GM23338 (cell line): ENCODE measurements at regions not wholly inside any gene's neighbourhood (a gene's known extent, or its start where the extent isn't known, plus 50 kb on each side); places are given as distances from the start of the nearest gene placed in this dataset.

ENCODE experiments used
- CREB1 ChIP-seq: fragments of 250-450 bp; sonication (Bioruptor Pico); IDR thresholded peaks from 2 replicates; pipeline ENCODE4 v1.5.0; 2020; ENCODE audit warnings: low read depth, mild to moderate bottlenecking, moderate library complexity
- EZH2 ChIP-seq: fragments of 200-600 bp; sonication (generic); IDR thresholded peaks from one replicate; pipeline ENCODE4 v1.8.0; 2017; ENCODE audit warnings: antibody characterized with exemption, mild to moderate bottlenecking, low read depth; ENCODE audit not compliant: unreplicated experiment
- EZH2phosphoT487 ChIP-seq: fragments of 200-600 bp; sonication (generic); IDR thresholded peaks from one replicate; pipeline ENCODE4 v1.8.1; 2018; ENCODE audit warnings: antibody characterized with exemption; ENCODE audit not compliant: unreplicated experiment
- POLR2AphosphoS5 ChIP-seq: IDR thresholded peaks from 2 replicates; pipeline ENCODE4 v1.6.1; 2016; ENCODE audit warnings: antibody characterized with exemption, low read depth
- REST ChIP-seq: IDR thresholded peaks from one replicate; pipeline ENCODE4 v1.6.1; 2018; ENCODE audit warnings: antibody characterized with exemption; ENCODE audit not compliant: unreplicated experiment
- ZNF114 ChIP-seq: fragments of 250-450 bp; sonication (Bioruptor Pico); IDR thresholded peaks from 2 replicates; pipeline ENCODE4 v1.5.0; 2020; ENCODE audit warnings: mild to moderate bottlenecking, moderate library complexity
- ZNF331 ChIP-seq: fragments of 250-450 bp; sonication (Bioruptor Pico); IDR thresholded peaks from 2 replicates; pipeline ENCODE4 v1.5.0; 2020; ENCODE audit warnings: low read depth, mild to moderate bottlenecking, moderate library complexity
- TF ChIP-seq, protein P1 (sequence below), 2 experiments: fragments of 200-600 bp in 1 of 2; sonication (generic) in 1 of 2; conservative IDR thresholded peaks; 2 replicates each; pipeline versions ENCODE4 v1.5.1 to v1.6.1; 2016 to 2017; ENCODE audit warnings: antibody characterized with exemption in 2 of 2, low read depth in 2 of 2, mild to moderate bottlenecking in 2 of 2, moderate library complexity in 1 of 2

- TF ChIP-seq EZH2 (no peak), EZH2phosphoT487 (no peak), REST (no peak), POLR2AphosphoS5 (no peak), ZNF331 (CRISPR knock-in tag) (no peak), CREB1 (CRISPR knock-in tag) (no peak), ZNF114 (no peak)
- TF ChIP-seq, protein P1, sequence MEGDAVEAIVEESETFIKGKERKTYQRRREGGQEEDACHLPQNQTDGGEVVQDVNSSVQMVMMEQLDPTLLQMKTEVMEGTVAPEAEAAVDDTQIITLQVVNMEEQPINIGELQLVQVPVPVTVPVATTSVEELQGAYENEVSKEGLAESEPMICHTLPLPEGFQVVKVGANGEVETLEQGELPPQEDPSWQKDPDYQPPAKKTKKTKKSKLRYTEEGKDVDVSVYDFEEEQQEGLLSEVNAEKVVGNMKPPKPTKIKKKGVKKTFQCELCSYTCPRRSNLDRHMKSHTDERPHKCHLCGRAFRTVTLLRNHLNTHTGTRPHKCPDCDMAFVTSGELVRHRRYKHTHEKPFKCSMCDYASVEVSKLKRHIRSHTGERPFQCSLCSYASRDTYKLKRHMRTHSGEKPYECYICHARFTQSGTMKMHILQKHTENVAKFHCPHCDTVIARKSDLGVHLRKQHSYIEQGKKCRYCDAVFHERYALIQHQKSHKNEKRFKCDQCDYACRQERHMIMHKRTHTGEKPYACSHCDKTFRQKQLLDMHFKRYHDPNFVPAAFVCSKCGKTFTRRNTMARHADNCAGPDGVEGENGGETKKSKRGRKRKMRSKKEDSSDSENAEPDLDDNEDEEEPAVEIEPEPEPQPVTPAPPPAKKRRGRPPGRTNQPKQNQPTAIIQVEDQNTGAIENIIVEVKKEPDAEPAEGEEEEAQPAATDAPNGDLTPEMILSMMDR (conservative IDR thresholded peaks at IDR 0.05; ENCODE audit: low read depth in 2 of 2), result no peak
Observed at GRCh38 chr11:103633068-103633788, 403.2 kb upstream of the DDI1 start.
